Ovary (tissue), 3 donors: ENCODE measurements at regions not wholly inside any gene's neighbourhood (a gene's known extent, or its start where the extent isn't known, plus 50 kb on each side); places are given as distances from the start of the nearest gene placed in this dataset.

Experiments
- CTCF ChIP-seq, 3 donors: fragments of 450-650 bp in 2 of 3; fragments of 200-600 bp in 1 of 3; IDR thresholded peaks; one replicate each; pipeline versions ENCODE4 v1.5.1 to v1.8.0; 2016 to 2022; ENCODE audit warnings: antibody characterized with exemption in 3 of 3, mild to moderate bottlenecking in 1 of 3
- EP300 ChIP-seq: sonication (generic); formaldehyde crosslinking; IDR thresholded peaks from one replicate; pipeline ENCODE4 v1.6.1; 2017; ENCODE audit warnings: antibody characterized with exemption
- POLR2A ChIP-seq: fragments of 450-650 bp; IDR thresholded peaks from one replicate; pipeline ENCODE4 v1.6.1; 2017; ENCODE audit warnings: antibody characterized with exemption, mild to moderate bottlenecking, moderate library complexity
- donor health status: DM: no; HTN: no; CAD: no.

- TF ChIP-seq CTCF (IDR thresholded peaks at IDR 0.05) = no peak
- TF ChIP-seq EP300 = no peak
- TF ChIP-seq POLR2A = no peak
Measured at GRCh38 chr4:64503416-64503815, 94.2 kb upstream of the TECRL start.
